Hepatic stellate cell (primary cell): ENCODE measurements at regions not wholly inside any gene's neighbourhood (a gene's known extent, or its start where the extent isn't known, plus 50 kb on each side); places are given as distances from the start of the nearest gene placed in this dataset.
"Not testable (repeated sequence)": the region's sequence is repeated elsewhere in the genome, so short reads cannot be mapped to it uniquely, and the experiment has no call there.

Experiments used
- DNase-seq: peaks from one replicate; pipeline ENCODE4 v3.0.0; 2011; ENCODE audit warnings: low spot score

DNA sequence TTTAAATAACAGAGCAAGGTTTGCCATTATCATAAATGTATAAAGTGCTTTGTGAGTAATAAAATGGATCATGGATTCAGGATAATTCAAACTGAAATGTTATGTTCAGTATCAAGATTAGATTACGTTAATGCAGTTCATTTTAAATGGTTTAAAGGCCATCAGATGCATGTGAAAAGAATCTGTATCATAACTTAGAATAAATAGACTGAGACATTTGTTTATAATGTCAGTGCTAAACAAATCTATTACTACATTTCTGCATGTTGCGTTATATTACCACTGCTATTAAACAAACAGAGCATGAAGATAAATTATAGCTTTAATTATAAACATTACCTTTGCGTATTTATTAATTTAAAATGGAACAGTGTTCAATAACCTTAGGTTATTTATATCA is 160.2 kb downstream of the TOX3 start:
- no peak for DNase-seq

DNA sequence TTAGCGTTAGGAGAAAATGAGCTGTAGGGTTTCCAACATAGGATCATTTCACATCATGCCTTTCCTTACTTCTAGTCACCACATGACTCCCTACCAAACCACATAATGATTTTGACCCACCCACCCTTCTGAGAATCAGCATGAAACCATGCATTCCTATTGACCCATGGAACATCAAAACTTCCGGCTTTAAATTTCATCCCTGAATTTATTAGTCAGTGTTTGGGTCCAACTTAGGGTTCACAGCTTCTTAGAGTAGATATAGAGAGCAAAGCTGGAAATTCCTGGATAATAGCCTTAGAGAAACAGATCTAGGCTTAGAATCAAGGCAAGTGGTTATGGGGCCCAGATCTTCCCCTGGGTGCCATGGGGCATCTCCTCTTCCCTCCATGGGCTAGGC is 162.6 kb downstream of the TOX3 start:
- no peak for DNase-seq

DNA sequence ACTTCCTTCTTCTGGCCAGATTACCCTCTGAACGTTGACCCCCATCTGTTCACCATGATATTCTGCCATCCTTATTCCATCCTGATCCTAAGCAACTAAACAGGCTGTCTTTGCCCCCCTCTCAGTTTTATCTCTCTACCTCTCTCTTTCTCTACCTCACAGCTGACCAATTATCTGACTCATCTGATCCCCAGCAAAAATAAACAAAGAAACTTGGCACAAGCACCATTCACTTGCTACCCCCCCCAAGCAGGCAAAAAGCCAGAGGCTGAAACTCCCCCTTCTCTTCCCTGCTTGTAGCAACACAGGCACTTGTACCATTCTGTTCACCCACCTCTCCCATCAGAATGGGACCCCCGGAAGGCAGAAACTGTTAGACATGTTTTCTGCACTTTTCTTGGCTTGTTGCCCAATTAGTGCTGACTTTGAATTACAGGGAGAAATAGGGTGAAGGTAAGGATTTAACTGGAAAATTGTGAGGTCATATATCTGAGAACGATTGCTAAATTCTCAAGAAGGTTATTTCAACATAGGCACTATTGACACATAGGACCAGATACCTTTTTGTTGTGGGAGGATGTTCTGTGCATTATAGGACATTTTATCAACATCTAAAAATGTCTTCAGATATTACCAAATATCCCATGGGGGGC is 163.2 kb downstream of the TOX3 start:
- DNase-seq = no peak

DNA sequence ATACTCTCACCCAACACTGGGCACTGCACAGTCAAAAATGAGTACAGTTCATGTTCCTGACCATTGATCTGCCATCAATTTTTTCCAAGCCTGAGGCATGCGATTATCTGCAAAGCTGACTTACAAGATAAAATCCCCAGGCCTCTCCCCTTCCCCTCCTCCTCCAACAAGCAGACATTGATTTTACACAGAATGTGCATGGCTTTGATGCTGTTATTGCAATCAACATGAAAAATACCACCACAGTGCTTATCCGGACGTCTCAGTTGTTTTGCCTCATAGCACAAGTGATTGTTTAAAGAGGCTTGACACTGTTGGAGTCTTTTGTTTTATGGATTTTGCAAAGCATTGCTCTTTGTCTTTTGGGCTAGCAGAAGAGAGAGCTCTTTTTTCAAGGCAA is 163.8 kb downstream of the TOX3 start:
- DNase-seq = no peak

DNA sequence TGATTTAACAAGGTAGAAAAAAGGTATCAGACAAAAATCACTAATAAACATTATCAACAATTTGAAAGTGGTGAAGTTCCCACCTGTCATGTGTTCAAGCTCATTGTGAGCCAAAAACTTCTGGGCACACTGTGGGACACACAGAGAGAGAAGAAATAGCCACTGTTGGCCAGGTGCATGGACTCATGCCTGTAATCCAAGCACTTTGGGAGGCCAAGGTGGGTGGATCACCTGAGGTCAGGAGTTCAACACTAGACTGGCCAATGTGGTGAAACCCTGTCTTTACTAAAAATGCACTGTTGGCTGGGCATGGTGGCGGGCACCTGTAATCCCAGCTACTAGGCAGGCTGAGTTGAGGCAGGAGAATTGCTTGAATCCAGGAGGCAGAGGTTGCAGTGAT is 167.4 kb downstream of the TOX3 start:
- DNase-seq = no peak

DNA sequence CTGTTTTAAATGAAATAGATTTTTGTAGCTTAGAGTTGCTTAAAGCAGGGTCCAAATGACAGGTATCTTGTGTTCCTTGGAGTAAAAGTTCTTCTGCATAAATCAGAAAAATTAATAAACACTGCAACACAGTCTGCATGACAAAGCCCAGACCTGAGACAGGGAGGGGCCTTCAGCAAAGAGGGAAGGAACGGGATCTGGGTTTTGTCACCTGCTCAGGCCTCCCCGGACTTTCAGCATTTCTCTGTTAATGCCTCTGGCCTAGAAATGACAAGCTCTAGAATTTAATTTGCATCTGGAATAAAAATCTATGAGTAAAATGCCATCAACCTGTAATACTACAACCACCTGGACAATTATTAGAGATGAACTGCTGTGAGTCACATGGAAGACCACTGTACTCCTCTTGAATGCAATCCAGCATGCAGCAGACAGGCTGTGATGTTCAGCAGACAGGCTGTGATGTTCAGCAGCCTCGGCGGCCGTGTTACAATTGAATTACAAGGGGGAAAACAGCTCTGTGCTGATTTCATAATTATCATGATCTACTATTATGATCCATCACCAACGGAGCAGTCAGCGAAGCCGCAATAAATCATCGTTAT is 170.2 kb downstream of the TOX3 start:
- DNase-seq = no peak

DNA sequence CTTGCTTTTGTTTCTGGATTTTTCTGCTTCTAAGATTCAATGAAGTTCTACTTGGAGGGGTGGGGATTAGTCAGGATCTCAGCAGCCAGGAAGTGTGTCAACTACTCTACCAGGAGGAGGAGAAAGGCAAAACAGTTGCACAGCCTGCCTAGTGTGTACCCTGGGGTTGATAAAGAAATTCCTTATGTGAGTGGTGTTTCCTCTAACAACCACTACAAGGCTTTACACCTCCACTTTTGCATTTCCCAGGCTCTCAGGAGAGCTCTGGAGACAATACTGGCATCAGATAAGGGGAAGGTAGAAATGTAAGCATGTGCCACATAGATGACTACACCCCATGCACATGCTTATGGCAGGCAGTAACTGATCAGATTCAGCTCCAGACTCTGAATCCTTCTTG is 174.6 kb downstream of the TOX3 start:
- no peak for DNase-seq

DNA sequence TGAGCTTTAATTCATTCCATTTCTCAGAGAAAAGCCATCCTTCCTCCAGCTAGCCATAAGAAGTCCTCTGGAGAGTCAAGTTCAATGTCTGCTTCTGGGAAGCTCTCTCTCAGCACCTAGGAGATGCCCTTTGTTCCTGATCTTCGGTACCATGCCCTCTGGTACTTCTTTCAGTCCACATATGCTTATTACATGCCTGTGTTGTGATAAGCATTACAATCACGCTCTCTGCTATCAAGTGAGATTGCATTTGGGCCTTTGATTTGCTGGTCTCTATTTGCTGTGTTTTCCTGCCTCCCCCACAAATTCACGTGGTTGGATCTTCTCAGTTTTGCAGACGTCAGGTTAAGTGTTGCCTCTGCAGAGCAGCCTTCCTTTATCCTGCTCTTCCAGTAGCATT is 178.1 kb downstream of the TOX3 start:
- DNase-seq = no peak

DNA sequence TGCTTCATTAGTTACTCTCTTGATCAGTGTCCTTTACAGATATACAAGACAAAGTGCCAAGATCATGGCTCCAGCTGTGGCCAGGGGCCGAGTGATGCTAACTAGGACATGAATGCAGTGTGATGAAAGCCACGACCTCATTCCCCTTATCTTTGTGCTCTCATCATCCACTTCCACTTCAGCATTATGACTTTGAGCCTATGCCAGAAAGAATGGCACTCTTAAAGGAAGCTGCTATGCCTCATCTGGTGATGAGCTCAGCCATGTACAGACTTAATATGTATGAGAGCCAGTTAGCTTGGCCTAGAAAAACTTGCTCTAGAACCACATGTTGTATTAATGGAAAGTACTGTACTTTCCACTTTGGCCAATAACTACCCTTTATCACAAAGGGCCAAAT is 179.1 kb downstream of the TOX3 start:
- DNase-seq = no peak

DNA sequence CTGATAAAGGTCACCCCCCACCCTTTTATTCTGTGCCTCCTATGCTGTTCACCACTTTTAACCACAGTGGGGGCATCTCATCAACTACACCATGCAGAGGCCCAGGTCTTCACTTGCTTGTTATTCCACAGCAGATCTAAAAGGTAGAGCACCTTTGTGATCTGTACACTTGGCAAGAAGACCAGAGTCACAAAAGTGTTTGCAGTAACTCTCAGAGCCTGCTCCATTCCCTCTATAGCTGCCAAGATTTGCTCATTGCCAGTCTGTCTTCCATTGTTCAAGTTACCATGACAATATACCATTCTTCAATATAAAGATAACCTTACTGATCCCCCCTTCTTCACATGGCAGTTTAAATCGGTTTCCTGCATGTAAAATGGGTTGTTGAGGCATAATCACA is 180.0 kb downstream of the TOX3 start:
- no peak for DNase-seq

DNA sequence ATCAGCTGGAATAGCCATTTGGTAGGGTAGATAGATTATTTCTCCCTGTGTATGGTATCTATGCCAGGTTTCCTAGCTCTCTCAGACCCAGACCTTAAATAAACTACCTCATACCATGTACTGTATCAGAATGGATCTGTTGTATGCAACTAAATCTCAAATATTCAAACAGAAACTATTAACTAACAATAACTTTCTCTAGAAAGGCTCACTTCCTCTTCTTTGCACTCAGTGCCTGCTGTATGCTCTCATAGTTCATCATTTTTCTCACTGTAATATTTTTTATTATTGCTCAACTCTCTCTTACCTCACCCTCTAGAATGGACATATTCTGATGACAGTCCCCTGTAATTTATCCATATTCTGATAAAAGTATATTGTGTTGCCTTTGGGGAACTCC is 182.4 kb downstream of the TOX3 start:
- no peak for DNase-seq

DNA sequence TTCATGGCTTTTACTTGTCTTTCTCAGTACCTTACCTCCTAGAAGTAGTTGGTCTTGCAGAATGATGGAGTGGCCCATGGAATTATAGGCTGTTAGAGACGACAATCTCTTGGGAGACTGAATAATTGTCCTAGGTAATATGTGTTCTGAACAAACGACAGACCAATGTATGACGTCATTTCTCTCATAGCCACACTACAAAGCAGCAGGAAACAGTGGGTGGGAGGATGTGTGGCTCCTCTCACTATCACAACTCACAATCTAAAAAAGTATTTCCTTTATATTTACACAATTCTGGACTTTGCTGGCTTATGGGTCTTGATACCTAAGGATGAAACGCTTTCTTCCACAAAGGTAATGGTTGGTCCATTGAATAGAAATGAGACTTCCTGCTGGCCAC is 183.9 kb downstream of the TOX3 start:
- DNase-seq = no peak

DNA sequence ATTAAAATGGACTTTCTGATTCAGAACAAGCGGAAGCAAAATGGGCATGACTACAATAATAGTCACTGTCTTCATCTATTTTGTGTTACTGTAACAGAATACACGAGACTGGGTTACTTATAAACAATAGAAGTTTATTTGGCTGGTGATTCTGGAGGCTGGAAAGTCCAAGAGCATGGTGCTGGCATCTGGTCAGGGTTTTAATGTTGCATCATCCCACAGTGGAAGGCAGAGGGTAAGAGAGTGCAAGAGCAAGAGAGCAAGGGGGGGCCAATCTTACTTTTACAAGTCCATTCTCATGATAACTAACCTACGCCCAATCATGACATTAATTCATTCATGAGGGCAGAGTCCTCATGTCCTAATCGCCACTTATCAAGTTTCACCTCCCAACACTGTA is 189.2 kb downstream of the TOX3 start:
- no peak for DNase-seq

DNA sequence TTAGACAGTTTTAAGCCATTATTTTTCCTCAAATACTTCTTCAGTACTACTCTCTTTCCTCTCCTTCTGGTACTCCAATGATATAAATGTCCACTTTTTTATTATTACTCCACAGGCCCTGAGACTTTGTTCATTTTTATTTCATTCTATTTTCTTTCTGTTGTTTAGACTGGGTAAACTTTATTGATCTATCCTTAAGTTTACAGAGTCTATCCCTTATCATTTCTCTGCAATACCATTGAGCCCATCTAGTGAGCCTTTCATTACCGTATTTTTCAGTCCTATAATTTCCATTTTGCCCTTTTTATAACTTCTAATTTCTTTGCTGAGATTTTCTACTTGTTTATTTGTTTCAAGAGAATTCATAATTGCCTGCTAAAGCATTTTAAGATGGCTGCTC is 193.7 kb downstream of the TOX3 start:
- DNase-seq = no peak

DNA sequence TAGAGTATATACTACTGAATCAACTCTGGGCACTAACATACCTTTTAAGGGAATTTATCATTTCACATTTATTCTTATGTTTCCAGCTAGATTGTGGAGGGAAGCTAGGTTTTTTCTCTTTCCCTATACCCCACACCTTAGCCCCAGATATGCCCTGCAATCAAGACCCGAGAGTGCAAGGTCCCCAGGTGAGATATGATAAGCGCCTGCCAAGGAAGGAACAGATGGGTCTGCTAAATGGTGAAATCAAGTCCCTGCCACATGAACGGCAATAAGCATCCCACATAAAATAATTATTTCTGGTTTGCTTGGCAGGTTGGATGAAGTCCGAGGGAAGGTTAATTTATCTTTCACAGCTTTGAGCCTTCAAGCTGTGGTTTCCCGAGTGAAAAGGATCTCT is 195.5 kb downstream of the TOX3 start:
- DNase-seq = no peak

DNA sequence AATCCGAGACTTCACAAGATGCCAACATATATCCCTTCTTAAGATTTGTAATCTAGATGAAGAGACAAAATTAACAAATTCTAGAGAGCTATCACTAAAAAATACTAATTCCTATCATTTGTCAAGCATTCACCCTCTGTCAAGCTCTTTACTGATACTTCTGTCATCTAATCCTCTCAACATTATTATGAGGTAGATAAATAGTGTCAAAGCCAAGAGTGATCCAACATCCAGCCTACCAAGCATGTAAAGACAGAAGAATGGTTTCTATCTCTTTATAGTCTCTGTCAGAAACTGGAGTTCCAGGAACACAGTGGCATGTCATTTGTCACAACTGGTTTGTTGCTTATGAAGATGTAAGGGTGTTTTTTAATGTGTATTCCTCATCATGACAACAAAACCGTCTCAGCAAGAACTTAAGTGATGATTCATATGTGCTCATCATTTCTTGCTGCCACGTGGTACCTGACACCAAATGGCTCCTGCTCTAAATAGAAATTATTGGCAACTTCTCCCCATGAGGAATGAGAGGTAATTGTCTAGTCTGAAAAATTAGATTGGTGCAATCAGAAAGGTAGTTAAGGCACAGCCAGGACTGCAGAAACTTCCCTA is 196.8 kb downstream of the TOX3 start:
- no peak for DNase-seq

DNA sequence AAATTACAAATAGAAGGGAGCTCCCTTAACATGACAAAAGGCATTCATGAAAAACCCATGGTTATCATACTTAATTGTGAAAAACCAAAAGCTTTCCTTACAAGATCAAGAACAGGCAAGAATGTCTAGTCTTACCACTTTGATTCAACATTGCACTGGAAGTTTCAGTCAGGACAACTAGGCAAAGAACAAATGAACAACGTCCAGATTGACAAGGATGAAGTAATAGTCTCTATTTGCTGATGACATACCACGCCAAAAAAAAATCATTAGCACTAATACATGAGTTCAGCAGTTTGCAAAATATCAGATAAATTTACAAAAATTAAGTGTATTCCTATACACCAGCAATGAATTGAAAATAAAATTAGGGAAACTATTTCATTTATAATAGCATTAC is 200.2 kb downstream of the TOX3 start:
- no peak for DNase-seq

DNA sequence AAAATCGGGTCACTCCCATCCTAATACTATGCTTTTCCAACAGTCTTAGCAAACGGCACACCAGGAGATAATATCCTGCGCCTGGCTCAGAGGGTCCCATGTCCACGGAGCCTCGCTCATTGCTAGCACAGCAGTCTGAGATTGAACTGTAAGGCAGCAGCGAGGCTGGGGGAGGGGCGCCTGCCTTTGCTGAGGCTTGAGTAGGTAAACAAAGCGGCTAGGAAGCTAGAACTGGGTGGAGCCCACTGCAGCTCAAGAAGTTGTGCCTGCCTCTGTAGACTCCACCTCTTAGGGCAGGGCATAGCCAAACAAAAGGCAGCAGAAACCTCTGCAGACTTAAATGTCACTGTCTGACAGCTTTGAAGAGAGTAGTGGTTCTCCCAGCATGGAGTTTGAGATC is 213.3 kb downstream of the TOX3 start:
- not testable (repeated sequence) for DNase-seq

DNA sequence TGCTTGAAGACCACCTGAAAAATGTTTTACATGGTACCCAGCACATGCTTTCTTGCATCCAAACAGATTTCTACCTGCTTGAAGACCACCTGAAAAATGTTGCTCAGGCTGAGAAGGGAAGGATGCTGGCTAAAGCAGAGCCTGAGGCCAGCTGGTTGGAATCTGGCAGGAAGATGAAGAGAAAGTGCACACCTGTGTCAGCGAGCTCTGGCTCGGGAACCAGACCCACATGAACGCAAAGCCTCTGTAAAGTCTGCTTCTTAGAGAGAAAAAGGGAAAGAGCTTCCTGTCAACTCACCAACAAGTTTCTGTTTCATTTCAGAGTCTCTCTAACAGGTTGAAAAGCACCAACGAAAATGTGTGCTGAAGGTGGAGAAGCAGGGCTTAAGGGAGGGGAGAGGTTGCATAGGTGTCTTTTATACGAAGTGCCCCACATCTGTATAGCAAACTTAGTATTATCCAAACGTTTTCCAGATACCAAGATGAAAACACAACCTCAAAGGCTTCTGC is 226.0 kb downstream of the TOX3 start:
- DNase-seq = no peak

DNA sequence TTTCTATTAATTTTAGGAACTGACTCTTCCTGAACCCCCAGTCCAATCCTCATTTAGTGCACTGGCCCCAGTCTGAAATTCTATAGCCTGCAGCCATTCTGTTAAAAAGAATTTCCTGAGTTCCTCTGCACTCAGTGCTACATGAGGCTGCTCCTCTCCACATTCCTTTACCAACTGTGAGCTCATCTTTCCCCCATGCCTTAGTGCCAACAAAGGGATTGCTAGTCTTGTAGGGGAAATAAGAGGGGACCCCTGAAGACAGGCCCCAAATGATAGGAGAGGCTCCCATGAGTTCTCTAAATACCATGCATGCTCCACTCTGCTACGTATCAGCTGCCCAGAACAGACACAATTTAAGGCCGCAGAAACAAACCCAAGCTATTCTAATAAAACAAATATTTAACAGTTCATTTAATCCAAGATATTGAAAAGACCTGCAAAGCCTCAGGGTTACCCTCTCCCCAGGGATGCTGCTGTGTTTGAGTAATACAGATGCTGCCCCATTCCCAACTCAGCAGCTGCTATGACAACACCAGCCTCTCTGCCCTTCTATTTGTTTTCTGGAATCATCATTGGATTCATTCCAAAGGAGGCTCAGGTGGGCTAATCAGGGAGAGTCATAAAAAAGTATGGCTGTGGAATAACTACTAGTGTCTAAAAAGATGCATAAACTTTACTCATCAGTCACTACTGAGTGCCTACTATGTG is 228.5 kb downstream of the TOX3 start:
- DNase-seq = no peak

DNA sequence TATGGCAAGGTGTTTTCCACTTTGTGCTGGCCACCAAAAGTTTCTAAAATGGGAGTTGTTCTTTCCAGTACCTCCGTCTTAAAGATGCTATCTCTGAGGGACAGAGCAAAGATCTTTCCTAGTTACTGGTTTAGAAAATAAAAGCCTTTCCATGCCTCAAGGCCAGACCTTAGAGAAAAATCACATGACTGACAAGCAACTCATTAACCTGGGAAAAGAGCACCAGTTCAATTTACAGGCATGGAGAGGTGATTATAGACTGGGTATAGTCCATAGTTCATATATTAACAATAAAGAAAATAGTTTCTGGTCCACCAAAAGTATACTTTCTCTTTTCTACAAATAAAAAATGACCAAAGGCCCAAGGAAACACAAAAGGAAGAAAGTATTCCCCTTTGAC is 230.7 kb downstream of the TOX3 start:
- no peak for DNase-seq

DNA sequence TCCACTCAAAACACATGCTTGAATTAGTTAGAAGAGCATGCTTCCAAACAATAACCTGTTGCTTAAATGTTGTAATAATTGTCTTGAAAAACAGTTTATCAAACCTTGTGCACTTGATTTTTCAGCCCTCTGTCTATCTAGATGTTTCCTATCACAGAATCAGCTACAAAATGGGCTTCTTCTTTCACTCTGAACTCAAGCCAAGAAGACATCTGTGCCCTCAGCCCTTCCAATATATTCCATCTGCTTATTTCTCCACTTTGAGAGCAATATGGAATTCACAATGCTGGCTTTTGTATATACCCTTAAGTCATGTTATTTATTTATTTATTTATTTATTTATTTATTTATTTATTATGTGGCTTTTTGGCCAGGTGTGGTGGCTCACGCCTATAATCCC is 234.2 kb downstream of the TOX3 start:
- no peak for DNase-seq
